UCSD-AML1 (cell line): ENCODE measurements at regions not wholly inside any gene's neighbourhood (a gene's known extent, or its start where the extent isn't known, plus 50 kb on each side); places are given as distances from the start of the nearest gene placed in this dataset.

Experiments used
- DNase-seq: peaks from one replicate; lab custom pipeline; 2025; ENCODE audit not compliant: unreplicated experiment; lab: John Stamatoyannopoulos, UW

DNA sequence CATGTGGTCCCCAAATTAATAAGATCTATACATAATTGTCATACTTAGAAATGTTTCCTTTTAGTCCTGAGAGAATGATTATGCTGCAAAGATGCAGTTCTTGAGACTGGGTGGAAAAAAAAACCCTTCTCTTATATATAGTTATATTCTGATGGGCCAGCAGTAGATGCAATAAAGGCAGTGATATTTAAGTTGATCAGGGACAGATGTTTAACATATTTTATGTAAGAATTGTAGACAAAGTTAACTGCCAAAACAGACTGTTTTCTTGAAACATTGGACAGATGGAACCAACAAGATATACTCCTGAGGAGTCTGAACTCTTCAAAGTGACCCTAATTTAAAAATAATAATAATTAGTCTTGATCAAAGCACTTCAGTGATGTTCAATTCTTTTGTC, 172.0 kb upstream of the LRIG1 start:
- no peak for DNase-seq

DNA sequence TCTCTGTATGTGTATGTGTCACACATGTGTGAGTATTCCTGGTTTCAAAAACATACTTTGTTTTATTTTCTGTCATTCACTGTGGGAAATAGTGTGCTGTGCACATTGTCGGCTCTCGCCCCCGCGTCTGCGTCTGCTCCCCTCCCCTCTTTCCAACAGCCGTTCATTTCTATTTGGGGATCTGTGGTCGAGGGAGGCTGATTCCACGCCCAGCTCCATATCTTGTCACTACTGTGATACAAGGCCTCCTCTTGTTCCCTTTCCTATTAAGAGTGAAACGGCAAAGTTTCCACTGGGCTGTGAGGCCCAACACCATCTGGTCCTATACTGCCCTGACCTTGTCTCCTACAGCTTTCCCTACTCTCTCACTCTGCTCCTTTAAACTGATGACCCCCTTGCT, 172.5 kb upstream of the LRIG1 start:
- DNase-seq: no peak

DNA sequence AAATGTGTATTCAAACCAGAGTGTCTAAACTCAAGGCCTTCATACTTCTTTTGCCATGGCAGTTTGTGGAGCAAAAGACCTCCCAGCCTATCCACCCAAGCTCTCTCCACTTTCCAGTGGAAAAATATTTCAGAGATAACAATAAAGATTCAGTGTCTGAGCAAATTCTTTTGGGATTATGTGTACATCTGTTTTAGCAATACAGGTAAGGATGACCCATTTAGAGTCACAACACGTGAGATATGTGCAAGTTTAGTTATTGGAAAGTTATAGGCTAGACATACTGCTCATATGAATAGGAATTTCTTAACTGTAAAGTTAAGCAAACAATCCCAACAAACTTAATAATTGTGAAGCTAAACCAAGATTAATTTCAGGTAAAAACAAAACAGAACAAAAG, 174.5 kb upstream of the LRIG1 start:
- DNase-seq: no peak

DNA sequence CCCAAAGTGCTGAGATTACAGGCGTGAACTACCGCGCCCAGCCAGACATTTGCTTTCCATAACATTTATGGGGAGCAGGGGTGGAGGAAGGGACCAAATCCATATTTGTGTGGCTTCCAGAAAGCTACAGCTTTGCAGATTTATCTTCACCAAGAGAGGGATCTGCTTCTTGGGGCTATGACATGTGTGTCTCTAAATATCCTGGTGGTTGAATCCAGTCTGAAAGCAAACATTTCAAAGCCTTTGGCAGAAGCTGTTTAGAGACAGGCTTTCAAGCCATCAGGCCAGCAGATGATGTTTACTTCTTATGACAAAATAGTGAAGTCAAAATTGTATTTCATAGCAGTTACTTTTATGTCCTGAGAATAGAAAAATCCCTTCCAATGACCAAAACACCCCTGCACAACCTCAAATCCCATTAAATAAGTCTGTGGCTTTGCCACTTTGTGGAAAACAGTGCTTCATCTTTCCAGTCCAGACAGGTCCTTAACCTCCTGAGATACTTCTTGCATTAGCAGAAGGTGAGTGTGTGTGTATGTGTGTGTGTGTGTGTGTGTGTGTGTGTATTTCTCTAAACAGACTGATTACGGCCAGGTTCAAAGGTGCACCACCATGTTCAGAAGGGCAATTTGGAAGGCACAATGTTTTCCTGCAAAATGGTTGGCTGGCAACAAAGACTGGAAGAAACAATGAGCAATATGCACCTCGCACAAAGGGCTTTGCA, 191.4 kb upstream of the LRIG1 start:
- DNase-seq: no peak

DNA sequence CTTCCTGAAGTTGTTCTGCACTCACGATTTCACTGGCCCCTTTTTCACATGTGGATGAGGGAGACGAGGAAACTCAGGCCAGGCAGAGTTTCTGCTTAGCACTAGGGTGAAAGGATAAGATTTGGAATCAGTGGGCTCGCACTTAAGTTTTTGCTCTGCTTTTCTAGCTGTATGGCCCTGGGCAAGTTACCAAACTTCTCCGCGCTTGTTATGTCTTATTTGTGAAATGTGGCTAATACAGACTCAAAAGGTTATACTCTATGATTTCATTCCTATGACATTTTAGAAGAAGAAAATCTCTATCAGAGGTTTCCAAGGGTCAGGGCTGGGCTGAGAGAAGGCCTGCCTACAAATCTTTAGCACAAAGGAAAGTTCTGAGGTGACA, 191.9 kb upstream of the LRIG1 start:
- no peak for DNase-seq

DNA sequence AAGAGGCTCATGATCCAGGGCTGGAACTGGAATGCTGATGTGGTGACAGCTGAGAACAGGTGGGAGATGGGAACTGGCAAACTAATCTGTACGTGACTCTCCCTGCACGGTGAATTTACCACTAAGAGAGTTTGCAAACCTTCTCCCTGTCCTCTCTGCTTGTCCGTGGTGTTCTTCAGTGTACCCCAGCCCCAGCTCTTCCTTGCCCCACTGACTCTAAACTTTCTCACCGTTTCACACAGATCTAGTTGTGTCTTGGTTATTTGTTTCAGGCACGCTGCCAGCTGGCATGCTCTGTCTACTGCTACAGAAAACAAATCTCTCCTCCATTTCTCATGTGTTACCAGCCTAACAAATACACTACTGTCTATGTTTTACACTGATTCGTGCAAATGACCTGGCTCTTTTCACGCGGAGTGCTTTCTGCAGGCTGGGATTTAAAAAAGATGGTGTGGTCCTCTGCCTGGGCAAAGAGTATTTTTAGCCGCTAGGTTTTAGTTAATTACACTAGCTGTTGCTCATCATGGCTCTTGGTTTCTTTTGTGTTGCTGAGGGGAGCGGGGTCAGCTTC, 192.7 kb upstream of the LRIG1 start:
- DNase-seq: no peak

DNA sequence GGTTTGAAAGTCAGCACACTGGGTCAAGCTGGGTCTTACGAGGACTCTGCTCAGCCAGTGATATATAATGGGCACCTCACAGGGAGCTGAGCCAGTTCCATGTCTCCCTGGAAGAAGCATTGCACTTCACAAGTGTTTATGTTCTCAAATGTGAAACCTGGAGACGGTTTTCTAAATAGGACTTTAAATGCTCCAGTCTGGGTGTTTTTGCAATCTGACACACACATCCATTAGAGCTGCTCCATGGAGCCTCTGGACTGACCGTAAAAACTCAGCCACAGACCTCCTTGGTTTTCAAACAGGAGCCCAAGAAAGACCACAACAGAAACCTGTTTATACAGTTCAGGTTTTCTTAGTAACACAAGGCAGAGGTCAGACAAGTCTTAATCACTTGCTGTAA, 201.3 kb upstream of the LRIG1 start:
- no peak for DNase-seq

DNA sequence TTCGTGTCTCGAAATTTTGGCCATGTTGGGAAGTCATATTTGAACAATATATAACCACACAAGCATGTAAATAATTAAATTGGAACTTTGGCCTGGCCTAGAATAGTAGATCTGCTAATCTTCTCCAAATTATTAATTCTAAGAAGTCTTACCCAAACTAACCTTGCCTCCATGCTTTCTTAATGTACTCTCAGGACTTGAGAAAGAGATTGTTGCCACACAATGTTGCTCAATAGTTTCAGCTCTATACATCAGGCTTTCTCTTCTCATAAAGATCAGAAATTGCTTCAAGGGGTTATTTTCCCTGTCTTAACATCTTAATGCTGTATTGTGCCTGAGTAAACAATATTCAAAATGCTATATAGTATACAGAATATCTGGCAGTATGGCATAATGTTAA, 202.7 kb upstream of the LRIG1 start:
- DNase-seq: no peak

DNA sequence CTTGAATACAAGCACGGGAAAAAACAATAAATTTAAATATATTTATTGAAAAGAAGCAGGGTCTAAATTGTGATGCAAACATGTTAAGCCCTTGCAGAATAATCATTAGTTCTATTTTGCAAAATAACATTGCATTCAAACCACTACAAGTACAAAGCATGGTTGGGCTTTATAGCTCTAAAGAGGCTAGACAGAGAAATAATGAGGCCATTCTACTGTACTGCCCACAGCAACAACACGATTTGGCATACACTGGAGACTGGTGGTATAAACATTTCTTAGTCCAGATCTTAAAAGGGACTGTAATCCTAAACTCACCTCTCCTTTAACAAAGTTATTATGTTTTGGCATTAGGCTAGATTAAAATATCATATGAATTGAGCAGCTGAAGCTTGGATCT, 204.3 kb upstream of the LRIG1 start:
- no peak for DNase-seq

DNA sequence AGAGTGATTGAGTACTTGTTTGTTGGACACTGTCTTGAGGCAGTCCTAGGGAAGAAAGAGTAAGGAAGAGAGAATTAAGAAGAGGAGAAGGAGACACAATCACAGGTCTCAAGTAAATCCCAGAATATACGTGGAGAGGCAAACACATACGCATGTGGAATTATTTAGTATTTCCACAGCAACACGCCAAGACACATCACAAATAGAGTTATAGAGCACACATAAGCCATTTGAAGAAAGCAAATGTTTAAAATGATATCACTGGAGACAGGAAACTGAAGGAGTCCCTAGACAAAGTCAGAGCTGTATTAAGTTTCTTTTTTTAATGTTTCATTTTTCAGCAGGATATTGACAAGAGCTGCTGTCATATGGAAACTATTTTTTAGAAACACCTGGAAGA, 206.1 kb upstream of the LRIG1 start:
- DNase-seq: no peak

DNA sequence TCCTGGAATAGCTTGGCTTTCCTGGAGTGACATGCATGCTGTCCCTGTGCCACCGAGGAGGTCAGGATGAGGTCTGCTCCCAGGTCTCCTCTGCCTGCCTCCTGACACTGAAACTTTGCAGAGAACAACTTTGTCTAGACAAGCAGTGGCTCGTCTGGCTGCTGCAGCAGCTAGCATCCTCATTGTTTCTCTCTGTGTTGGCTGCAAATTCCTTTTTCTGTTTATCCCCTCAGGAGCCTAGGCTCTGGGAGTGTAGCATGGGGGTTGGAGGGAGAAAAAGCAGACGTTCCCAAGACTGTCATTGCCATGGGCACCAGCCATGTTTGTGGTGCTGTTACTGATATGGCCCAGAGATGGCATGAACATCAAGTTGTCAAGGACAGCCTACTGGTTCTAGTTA, 208.7 kb upstream of the LRIG1 start:
- DNase-seq: no peak

DNA sequence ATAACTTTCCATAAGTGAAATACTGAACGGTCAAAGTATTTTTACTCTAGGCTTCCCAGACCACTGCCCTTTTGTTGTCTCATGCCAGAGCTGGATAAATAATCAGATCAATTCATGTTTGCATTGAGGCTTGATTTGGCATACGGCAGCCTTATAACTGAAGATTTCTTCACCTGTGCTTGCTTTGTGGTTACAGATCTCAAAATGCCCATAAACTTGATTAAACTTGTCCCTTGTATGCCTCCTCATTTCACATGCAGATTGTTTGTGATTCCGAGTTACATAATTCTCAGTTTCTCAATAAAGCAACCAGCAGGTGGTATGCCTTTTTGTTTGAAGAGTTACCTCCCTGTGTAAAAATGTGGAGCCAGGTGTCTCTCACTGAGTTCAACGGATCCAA, 211.4 kb upstream of the LRIG1 start:
- no peak for DNase-seq

DNA sequence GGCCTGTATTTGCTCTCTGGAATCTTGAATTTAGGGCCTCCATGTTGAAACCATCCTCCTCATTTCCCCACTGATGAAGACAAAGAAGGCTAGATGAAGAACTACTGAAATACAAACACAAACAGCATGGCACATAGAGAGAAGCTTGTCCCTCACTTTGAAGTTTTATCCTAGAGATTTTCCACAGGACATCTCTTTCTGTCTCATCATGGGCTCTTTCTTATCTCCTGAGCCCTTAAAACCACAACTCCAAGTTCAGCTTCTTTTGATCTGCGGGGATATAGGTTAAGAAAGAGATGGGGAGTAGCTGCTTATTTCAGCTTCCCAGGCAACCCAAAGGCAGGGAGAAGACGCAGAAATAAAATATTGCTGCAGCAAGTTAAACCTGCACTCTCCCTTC, 213.1 kb upstream of the LRIG1 start:
- DNase-seq: no peak

DNA sequence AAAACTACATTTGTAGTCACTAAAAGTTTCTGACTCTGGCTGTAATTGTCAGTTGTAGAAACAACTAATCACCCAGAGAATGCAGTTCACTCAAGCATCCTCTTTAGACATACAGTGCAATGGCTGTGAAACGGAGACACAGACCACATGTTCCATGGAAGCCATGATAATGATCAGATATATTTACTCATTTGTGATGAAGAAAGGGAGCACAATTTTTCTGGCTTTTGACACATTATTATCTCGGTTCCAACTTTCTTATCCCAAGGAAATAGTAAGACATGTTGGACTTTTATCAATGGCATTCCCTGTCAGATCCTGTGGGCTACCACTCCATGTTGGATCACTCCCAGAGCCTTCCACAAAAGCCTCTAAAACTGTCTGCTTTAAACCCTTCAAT, 215.0 kb upstream of the LRIG1 start:
- no peak for DNase-seq

DNA sequence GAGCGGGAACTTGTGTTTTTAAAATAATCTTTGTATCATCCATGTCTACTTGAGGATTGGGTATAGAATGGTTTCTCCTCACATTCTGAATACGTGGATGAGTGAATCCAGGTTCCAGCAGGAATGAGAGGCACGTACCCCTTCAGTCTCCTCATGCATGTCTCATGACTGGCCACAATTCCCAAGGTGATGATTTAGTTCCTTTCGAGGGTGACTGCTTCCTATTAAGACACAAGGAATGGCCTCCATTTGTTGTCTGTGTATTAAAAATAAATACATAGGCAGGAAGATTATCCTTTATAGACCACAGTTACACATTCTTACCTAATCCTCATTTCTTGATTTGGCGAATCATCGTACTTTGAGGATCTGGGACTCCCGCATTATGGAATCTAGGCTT, 217.0 kb upstream of the LRIG1 start:
- DNase-seq: no peak

DNA sequence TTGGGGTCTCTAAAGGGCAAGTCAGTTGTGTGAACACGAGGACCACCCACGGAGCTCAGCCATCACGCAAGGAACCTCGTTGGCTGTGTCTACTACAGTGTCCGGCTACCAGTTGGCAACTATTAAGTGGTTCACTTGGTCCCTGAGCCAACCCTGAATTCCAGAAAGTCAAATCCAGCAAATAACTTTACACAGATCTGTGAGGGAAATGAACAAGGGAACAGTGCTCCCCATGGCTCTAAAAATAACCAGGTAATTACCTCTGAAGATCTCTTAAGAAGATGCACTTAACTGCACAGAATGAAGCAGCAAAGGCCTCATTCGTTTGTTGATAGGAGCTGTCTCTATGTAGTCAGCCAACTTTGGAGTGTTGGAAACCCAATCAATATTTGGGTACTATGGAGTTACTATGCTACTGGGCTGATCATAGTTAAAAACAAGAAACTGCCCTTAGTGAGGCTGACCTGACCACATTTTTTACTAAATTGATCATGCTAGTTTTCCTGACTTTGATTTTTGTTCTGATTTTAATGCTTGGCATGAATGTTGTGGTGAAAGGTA, 219.1 kb upstream of the LRIG1 start:
- no peak for DNase-seq

DNA sequence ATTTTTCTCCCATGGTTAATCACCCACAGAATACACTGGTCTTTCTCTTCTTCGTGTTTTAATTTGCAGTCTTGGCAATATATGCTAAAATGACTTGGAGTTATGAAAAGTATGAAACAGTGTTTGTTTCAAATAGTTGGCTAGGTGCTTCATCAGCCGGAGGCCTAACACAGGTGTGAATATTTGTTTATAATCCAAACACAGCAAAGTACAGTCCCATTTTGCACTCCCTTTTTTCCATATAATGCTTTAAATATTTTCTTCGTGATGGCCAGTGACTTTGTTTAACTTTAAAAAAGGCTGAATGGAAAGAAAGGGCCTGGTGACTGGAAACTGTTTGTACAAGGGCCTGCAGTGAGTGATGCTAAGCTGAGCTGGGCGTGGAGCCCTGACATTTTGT, 219.7 kb upstream of the LRIG1 start:
- no peak for DNase-seq

DNA sequence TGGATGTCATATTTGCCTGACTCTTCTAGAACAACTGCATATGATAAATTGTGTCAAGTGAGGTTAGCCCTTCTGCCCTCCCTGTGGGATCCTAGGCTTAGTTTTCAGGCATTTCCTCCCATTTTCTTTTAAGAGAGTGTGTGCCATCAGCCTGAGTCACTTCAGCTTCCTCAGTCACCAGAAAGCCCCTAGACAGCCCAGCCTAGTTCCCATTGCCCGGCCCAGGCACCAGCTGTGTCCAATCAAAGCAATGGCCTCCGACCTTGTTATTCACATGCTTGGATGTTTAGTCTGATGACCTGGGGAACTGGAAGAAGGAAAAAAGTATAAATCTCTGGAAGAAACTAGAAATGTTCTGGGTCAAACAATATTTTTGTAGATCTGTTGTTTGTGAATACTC, 221.9 kb upstream of the LRIG1 start:
- DNase-seq: no peak

DNA sequence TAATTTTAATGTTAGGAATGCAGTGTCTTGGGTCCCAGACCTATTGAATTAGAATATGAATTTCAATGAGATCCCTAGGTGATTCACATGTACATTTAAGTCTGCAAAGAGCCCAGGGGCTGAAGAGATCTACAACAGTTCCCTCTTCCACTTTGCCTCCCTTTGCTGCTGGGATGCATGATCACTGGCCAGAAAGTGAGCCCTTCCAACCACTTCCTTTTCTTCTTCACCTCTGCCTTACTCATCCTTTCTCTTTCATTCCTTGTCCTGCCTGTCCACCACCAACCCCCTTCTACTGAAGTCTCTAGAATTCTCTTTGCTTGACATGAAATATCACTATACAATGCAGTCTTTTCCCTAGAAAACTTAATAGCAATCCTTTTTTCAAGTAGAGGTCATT, 222.4 kb upstream of the LRIG1 start:
- no peak for DNase-seq

DNA sequence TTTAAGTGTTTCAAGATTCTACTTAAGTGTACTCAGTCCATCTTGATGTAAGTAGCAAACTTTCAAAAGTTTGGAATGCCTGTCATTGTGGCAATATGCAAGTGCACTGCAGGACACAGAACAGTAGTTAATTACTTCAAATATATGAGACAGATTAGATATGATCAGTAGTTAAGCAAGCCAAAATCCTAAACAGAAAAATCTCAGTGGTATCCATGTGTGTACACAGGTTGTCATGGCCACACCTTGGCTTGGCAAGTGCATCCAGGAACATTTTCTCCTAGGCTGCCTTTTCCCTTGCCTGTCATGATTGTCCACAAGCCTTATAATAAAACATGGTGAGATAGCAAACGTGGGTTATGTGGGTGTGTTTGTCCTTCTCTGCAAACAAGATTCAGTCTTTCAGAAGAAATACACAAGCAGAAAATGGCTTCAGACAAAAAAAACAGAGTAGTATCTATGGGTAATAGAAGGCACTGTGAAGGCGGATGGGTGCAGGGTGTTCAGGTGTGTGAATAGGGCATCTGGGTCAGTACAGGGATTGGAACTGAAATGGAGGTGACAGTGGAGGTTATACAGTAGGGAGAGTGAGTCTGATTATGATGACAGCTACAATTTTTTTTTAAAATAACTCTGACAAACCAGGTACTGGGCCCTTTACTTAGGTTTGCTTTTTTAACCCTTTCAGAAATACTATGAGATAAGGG, 229.0 kb upstream of the LRIG1 start:
- DNase-seq: no peak

DNA sequence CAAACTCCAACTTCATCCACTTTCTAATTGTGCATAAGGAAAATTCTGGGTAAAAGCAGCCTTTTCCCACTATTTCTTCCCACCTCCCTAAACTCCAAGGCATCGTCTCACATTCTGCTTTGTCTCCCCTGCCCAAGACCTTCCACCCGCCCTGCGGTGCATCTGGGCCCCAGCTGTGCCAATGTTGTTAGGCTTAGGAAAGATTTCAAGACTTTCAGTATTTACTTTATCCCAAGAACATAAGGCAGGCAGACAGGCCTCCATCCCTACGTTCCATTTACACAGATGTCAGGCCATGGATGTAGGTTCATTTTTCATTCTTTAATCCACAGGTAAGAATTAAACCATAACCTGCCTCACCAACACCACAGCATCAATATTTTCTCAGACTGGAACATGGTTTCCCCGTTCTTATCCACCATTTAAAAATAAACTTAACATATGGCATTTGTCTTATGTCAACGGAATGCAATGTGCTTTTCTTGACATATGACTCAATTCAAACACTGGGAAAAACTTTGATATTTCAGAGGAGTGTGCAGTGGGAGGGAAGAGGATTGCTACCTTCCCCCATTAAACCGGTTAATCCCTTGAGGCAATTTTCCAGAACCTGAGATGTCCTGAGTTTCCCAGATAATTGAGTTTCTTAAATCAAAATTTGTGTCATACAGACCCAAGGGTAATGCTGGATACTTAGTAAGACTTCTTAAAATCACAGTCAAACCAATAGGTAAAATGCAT, 238.0 kb upstream of the LRIG1 start:
- DNase-seq: no peak

DNA sequence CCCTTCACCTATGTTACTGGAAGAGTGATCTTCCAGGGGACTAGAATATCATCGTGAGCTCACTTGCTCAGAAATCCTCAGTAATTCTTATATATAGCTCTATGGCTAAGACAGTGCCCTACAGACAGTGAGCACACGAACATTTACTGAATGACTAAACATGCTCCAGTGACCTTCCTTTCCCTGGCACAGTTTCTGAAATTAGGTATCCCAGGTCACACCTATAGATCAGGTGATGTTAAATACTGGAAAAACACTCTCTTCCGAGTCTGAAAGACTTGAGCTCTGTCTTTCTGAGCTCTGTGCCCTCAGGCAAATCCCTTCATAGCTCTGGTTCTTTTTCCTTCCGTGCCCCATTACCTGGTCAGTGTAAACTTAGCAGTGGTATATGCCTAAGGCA, 239.4 kb upstream of the LRIG1 start:
- no peak for DNase-seq
